Stomach (tissue), 8 donors: ENCODE measurements at regions not wholly inside any gene's neighbourhood (a gene's known extent, or its start where the extent isn't known, plus 50 kb on each side); places are given as distances from the start of the nearest gene placed in this dataset.

Source experiments
- DNase-seq, 2 donors: peaks; one replicate each; pipeline versions ENCODE4 v3.0.0 to v3.0.0-alpha.2; 2013 to 2019
- H3K27ac ChIP-seq, 5 donors: fragments of 200-600 bp in 4 of 5; sonication (generic) in 4 of 5; one replicate each; pipeline ENCODE4 v1.5.1; 2013 to 2019; ENCODE audit warnings: mild to moderate bottlenecking in 1 of 5, moderate library complexity in 1 of 5
- H3K27me3 ChIP-seq, 3 donors: fragments of 200-600 bp; sonication (generic); one replicate each; pipeline ENCODE4 v1.5.1; 2017 to 2019; ENCODE audit warnings: mixed run types in 1 of 3
- H3K36me3 ChIP-seq, 4 donors: fragments of 200-600 bp; sonication (generic); 1 replicate in 3 of 4; 2 replicates in 1 of 4; pipeline ENCODE4 v1.5.1; 2016 to 2019
- H3K4me1 ChIP-seq, 4 donors: fragments of 200-600 bp; sonication (generic); one replicate each; pipeline ENCODE4 v1.5.1; 2016 to 2019
- H3K4me3 ChIP-seq, 4 donors: fragments of 200-600 bp; sonication (generic) in 3 of 4; one replicate each; pipeline ENCODE4 v1.5.1; 2016 to 2019; ENCODE audit warnings: mild to moderate bottlenecking in 1 of 4
- H3K9me3 ChIP-seq, 4 donors: fragments of 200-600 bp; sonication (generic); one replicate each; pipeline ENCODE4 v1.5.1; 2016 to 2019
- EP300 ChIP-seq: sonication (generic); formaldehyde crosslinking; IDR thresholded peaks from one replicate; pipeline ENCODE4 v1.6.1; 2017; ENCODE audit warnings: antibody characterized with exemption
- POLR2A ChIP-seq, 4 donors: fragments of 450-650 bp; IDR thresholded peaks; one replicate each; pipeline ENCODE4 v1.6.1; 2016; ENCODE audit warnings: antibody characterized with exemption in 4 of 4, control low read depth in 2 of 4, mild to moderate bottlenecking in 1 of 4, moderate library complexity in 1 of 4
- POLR2AphosphoS5 ChIP-seq, 3 donors: sonication (generic); formaldehyde crosslinking; IDR thresholded peaks; one replicate each; pipeline ENCODE4 v1.6.1; 2016; ENCODE audit warnings: antibody characterized with exemption in 3 of 3
- WGBS, 5 donors: extraction: QIAGEN DNeasy Blood & Tissue Kit in 3 of 5; methylation state at CpG; one replicate each; pipeline versions ENCODE4 v1.1.5 to v1.1.7; 2013 to 2018; 5-methylcytosine and 5-hydroxymethylcytosine counted together
- intact Hi-C: fragments of 100-400 bp; cut with DNase I; formaldehyde crosslinking; loops from one replicate; pipeline ENCODE4 v1.15.1; 2023; ENCODE audit warnings: low total_unique reads
- TF ChIP-seq, protein P1 (sequence below), 7 experiments: fragments of 450-650 bp in 4 of 7; fragments of 200-600 bp in 3 of 7; sonication (generic) in 3 of 7; IDR thresholded peaks; one replicate each; pipeline ENCODE4 v1.5.1; 2016 to 2019; ENCODE audit warnings: antibody characterized with exemption in 7 of 7, control low read depth in 2 of 7, mild to moderate bottlenecking in 1 of 7
- donor health status: healthy with polysubstance abuse.
- donor health status: Bipolar disorder and iron deficiency.
- donor health status: healthy.

DNA sequence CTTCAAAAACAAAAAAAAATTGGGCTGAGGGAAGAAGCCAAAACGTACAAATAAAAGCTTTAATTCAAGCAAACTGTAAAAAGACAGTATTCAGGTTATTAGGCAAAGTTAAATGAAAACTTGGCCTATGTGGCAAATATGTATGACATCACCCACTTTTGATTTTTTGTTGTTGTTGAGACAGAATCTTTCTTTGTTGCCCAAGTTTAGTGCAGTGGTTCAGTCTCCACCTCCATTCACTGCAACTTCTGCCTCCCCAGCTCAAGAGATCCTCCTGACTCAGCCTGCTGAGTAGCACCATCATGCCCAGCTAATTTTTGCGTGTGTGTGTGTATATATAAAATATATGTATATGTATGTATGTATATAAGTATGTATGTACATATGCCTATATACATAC lies 440.4 kb upstream of the NRXN1 start:
- Histone ChIP-seq H3K27ac (no peak overlapping the region), H3K4me1 (no peaks in the 10 kb centered on the region), H3K9me3 (no peaks in the 10 kb centered on the region), H3K27me3 (no peaks in the 10 kb centered on the region), H3K4me3 (no peak overlapping the region), H3K36me3 (no peaks in the 10 kb centered on the region)
- TF ChIP-seq, protein P1, sequence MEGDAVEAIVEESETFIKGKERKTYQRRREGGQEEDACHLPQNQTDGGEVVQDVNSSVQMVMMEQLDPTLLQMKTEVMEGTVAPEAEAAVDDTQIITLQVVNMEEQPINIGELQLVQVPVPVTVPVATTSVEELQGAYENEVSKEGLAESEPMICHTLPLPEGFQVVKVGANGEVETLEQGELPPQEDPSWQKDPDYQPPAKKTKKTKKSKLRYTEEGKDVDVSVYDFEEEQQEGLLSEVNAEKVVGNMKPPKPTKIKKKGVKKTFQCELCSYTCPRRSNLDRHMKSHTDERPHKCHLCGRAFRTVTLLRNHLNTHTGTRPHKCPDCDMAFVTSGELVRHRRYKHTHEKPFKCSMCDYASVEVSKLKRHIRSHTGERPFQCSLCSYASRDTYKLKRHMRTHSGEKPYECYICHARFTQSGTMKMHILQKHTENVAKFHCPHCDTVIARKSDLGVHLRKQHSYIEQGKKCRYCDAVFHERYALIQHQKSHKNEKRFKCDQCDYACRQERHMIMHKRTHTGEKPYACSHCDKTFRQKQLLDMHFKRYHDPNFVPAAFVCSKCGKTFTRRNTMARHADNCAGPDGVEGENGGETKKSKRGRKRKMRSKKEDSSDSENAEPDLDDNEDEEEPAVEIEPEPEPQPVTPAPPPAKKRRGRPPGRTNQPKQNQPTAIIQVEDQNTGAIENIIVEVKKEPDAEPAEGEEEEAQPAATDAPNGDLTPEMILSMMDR (IDR thresholded peaks at IDR 0.05), result no peak
- TF ChIP-seq EP300 (no peak), POLR2AphosphoS5 (IDR thresholded peaks at IDR 0.05) (no peak), POLR2A (IDR thresholded peaks at IDR 0.05) (no peak)
- WGBS, 5 donors, result 58 to 72% (median 70%) methylated on average over 2 of the region's 2 CpGs
- no peak for DNase-seq
- intact Hi-C loops, result no loop called here

DNA sequence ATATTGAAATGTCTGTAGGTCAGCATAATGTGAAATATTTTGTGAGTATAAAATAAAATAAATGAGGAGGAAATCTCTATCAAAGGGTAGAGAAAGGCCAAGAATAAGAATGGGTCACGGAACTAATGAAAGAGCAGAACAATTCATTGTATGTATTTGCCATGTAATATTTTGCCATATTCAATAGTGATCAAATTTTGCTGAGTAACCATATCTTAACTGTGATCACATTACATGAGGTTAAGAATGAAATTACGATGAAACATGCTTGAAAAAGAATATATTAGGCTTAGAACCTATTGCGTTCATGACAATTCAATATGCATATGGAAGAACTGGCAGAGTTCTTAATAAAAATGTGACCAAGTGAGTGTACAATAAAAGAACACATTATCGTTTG lies 437.2 kb upstream of the NRXN1 start:
- H3K4me1 ChIP-seq, result no peaks in the 10 kb centered on the region
- intact Hi-C loops, result no loop called here
- no peaks in the 10 kb centered on the region for H3K27me3 ChIP-seq
- H3K27ac ChIP-seq, result no peak overlapping the region
- no peaks in the 10 kb centered on the region for H3K36me3 ChIP-seq
- DNase-seq, result no peak
- 79 to 89% (median 87%) methylated on average over 4 of the region's 4 CpGs for WGBS, 5 donors
- TF ChIP-seq POLR2AphosphoS5 (IDR thresholded peaks at IDR 0.05) (no peak), EP300 (no peak), POLR2A (IDR thresholded peaks at IDR 0.05) (no peak)
- TF ChIP-seq, protein P1 (IDR thresholded peaks at IDR 0.05), result no peak
- no peak overlapping the region for H3K4me3 ChIP-seq
- H3K9me3 ChIP-seq, result no peaks in the 10 kb centered on the region

DNA sequence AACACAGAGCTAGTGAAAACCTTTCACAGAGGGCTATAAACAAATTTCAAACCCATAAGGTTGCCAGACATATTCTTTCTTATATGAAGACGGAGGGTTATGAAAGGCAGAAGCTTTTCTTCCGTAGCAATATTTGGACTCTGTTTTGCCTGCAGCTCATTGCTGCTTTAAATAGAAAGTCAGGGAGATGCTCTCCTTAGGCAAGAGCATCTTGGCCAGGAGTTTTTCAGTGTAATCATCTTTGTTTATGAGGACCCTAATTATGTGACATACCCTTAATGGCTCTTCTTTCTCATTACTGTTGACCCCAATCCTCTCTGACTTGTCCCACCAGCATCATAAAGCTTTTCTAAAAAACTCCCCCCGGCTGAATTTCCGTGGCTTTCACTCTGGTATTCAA lies 433.4 kb upstream of the NRXN1 start:
- H3K36me3 ChIP-seq, result no peaks in the 10 kb centered on the region
- TF ChIP-seq EP300 (no peak), POLR2AphosphoS5 (IDR thresholded peaks at IDR 0.05) (no peak), POLR2A (IDR thresholded peaks at IDR 0.05) (no peak)
- H3K9me3 ChIP-seq, result no peaks in the 10 kb centered on the region
- no peak overlapping the region for H3K27ac ChIP-seq
- no peaks in the 10 kb centered on the region for H3K4me1 ChIP-seq
- WGBS, 5 donors, result 45 to 60% (median 55%) methylated on average over 4 of the region's 4 CpGs
- intact Hi-C loops, result no loop called here
- H3K27me3 ChIP-seq, result no peaks in the 10 kb centered on the region
- H3K4me3 ChIP-seq, result no peak overlapping the region
- no peak for DNase-seq

DNA sequence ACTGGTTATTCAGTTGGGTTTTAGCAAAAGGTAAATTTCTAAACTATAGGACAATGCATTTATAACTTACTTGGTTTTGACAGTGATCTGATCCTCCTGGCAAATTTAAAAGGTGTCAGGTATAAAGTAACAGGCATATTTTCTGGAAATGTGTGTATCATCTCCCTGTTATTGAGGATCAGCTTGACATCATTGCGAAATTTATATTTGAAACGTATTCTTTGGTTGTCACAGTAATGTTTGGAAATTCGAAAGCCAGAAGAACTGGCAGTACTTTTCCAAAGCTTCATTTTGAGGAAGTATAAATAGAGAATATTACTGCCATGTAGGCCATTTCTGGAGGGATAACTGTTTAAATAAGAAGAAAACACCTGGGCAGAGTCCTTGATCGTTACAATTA lies 422.2 kb upstream of the NRXN1 start:
- DNase-seq, result no peak
- Histone ChIP-seq H3K9me3 (peaks cover 0 to 11% (median 2%) of the 10 kb centered on the region in 4 donors), H3K27ac (no peak overlapping the region), H3K36me3 (no peaks in the 10 kb centered on the region), H3K27me3 (no peaks in the 10 kb centered on the region), H3K4me3 (no peak overlapping the region), H3K4me1 (no peaks in the 10 kb centered on the region)
- intact Hi-C loops, result no loop called here
- WGBS, 5 donors, result 65 to 78% (median 75%) methylated on average over 4 of the region's 4 CpGs
- TF ChIP-seq POLR2AphosphoS5 (IDR thresholded peaks at IDR 0.05), result no peak
- TF ChIP-seq POLR2A (IDR thresholded peaks at IDR 0.05), result no peak
- TF ChIP-seq, protein P1 (IDR thresholded peaks at IDR 0.05), result no peak
- TF ChIP-seq EP300, result no peak

DNA sequence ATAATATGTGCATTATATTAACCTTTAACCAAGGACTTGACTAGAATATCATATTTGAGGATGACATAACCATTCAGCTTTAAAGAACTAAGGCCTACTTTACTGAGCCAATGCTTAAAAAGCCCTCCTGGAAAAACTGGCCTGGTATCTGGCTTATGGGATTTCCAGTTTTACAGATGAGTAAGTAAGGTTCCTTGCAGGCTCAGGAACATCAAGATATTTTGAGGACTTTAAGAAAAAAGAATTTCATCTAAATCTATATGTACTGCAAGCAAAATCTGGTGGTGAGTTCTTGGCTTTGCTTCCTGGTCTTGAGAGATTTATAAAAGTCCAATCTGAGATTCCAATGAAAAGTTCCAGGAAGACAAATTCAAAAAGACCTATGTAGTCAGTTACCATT lies 417.0 kb upstream of the NRXN1 start:
- Histone ChIP-seq H3K27me3 (no peaks in the 10 kb centered on the region), H3K36me3 (no peaks in the 10 kb centered on the region), H3K4me3 (no peak overlapping the region), H3K27ac (no peak overlapping the region), H3K9me3 (peaks cover 0 to 11% (median 2%) of the 10 kb centered on the region in 4 donors), H3K4me1 (no peaks in the 10 kb centered on the region)
- intact Hi-C loops, result no loop called here
- no peak for DNase-seq
- TF ChIP-seq EP300 (no peak), POLR2A (IDR thresholded peaks at IDR 0.05) (no peak), POLR2AphosphoS5 (IDR thresholded peaks at IDR 0.05) (no peak)
- TF ChIP-seq, protein P1 (IDR thresholded peaks at IDR 0.05), result no peak
